SK-N-MC (cell line): ENCODE measurements at regions not wholly inside any gene's neighbourhood (a gene's known extent, or its start where the extent isn't known, plus 50 kb on each side); places are given as distances from the start of the nearest gene placed in this dataset.

Experiments
- EZH2 ChIP-seq: fragments of 200-600 bp; sonication (generic); IDR thresholded peaks from one replicate; pipeline ENCODE4 v1.6.1; 2017; ENCODE audit warnings: antibody characterized with exemption
- POLR2AphosphoS5 ChIP-seq: IDR thresholded peaks from 2 replicates; pipeline ENCODE4 v1.6.1; 2012; ENCODE audit warnings: mild to moderate bottlenecking, low read depth, low read length, borderline replicate concordance

GRCh38 chr6:141540207-141540606, 592.5 kb upstream of the GJE1 start:
- no peak for TF ChIP-seq POLR2AphosphoS5
- TF ChIP-seq EZH2: no peak
